ENCODE measurements at regions not wholly inside any gene's neighbourhood (a gene's known extent, or its start where the extent isn't known, plus 50 kb on each side); places are given as distances from the start of the nearest gene placed in this dataset.
A peak's percentile ranks its signal among the peaks of the same experiment; 100 is the strongest.
"Not testable (repeated sequence)": the region's sequence is repeated elsewhere in the genome, so short reads cannot be mapped to it uniquely, and the experiment has no call there.

DNA sequence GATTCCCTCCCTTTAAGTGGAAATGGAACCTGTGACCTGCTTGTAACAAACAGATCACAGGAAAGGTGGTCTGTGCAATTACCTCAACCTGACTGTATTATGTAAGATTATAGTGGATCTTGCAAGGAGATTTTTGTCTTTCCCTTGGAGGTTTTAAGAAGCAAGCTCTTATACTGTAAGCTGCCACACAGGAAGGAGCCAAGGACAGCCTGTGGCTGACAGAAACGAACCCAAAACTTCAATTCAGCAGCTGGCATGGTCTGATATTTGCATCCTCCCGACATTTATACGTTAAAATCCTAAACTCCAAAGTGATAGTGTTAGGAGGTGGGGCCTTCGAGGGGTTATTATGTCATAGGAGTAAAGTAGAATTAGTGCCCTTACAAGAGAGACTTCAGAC lies 711.8 kb upstream of the CTNND2 start:
- H3K27ac Mint-ChIP-seq = no peak overlapping the region

GRCh38 chr5:12615141-12615820 lies 711.0 kb upstream of the CTNND2 start:
- Mint-ChIP-seq H3K9me3 (peaks cover 15% of the 10 kb centered on the region), H3K27ac (no peak overlapping the region), H3K36me3 (no peaks in the 10 kb centered on the region), H3K4me1 (no peaks in the 10 kb centered on the region), H3K27me3 (no peaks in the 10 kb centered on the region), H3K4me3 (no peak overlapping the region)
- CTCF ChIA-PET = no interaction called here
- no peak for DNase-seq

More for the DNA sequence above, 711.8 kb upstream of the CTNND2 start:
- Mint-ChIP-seq H3K4me1 (no peaks in the 10 kb centered on the region), H3K4me3 (no peak overlapping the region), H3K27me3 (no peaks in the 10 kb centered on the region), H3K9me3 (peaks cover 12% of the 10 kb centered on the region), H3K36me3 (no peaks in the 10 kb centered on the region)
- CTCF ChIA-PET = no interaction called here
- no peak for DNase-seq

- Mint-ChIP-seq H3K27ac (no peak overlapping the region), H3K27me3 (no peaks in the 10 kb centered on the region), H3K4me1 (no peaks in the 10 kb centered on the region), H3K36me3 (no peaks in the 10 kb centered on the region), H3K4me3 (no peak overlapping the region), H3K9me3 (peaks cover 15% of the 10 kb centered on the region)
- no peak for DNase-seq
- CTCF ChIA-PET = no interaction called here
Measured at GRCh38 chr5:12614608-12615007, 710.4 kb upstream of the CTNND2 start.

DNA sequence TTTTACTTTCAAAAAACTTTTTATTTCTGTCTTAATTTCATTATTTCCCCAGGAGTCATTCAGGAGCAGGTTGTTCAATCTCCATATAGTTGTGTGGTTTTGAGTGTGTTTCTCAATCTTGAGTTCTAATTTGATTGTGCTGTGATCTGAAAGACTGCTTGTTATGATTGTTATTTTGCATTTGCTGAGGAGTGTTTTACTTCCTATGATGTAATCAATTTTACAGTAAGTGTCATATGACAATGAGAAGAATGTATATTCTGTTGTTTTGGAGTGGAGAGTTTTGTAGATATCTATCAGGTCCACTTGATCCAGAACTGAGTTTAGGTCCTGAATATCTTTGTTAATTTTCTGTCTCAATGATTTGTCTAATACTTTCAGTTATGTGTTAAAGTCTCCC lies 706.9 kb upstream of the CTNND2 start:
- H3K27me3 Mint-ChIP-seq = no peaks in the 10 kb centered on the region
- no peak overlapping the region for H3K27ac Mint-ChIP-seq
- CTCF ChIA-PET = no interaction called here
- no peaks in the 10 kb centered on the region for H3K4me1 Mint-ChIP-seq
- H3K4me3 Mint-ChIP-seq = no peak overlapping the region
- H3K9me3 Mint-ChIP-seq = peaks cover 13% of the 10 kb centered on the region
- H3K36me3 Mint-ChIP-seq = no peaks in the 10 kb centered on the region
- DNase-seq = no peak

DNA sequence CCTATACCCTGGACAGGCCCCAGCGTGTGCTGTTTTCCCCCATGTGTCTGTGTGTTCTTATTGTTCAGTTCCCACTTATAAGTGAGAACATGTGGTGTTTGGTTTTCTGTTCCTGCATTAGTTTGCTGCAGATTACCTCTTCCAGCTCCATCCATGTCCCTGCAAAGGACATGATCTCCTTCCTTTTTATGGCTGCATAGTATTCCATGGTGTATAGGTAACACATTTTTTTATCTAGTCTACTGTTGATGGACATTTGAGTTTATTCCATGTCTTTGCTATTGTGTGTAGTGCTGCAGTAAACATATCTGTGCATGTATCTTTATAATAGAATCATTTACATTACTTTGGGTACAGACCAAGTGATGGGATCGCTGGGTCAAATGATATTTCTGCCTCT lies 703.6 kb upstream of the CTNND2 start:
- H3K9me3 Mint-ChIP-seq = peaks cover 13% of the 10 kb centered on the region
- H3K36me3 Mint-ChIP-seq, H3K27ac Mint-ChIP-seq, H3K4me1 Mint-ChIP-seq, DNase-seq, H3K4me3 Mint-ChIP-seq, CTCF ChIA-PET, H3K27me3 Mint-ChIP-seq: not testable (repeated sequence)

- H3K4me3 Mint-ChIP-seq = no peak overlapping the region
- peaks cover 2% of the 10 kb centered on the region for H3K9me3 Mint-ChIP-seq
- H3K4me1 Mint-ChIP-seq = no peaks in the 10 kb centered on the region
- DNase-seq = no peak
- H3K36me3 Mint-ChIP-seq = no peaks in the 10 kb centered on the region
- H3K27ac Mint-ChIP-seq = no peak overlapping the region
- CTCF ChIA-PET = no interaction called here
- no peaks in the 10 kb centered on the region for H3K27me3 Mint-ChIP-seq
Measured at GRCh38 chr5:12592228-12592627, 688.0 kb upstream of the CTNND2 start.

DNA sequence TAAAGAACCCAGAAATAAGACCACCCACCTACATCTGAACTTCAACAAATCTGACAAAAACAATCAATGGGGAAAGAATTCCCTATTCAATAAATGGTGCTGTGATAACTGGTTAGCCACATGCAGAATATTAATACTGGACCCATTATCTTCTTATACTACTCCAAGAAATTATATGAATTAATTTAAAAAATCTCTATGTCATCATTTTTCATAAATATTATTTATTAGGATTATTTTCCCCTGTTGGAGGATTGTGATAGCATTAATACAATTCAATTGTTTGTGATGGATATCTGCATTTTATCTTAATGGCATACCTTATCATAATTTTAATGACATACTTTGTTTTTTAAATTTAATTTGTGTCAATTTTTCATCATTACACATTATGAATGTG lies 682.2 kb upstream of the CTNND2 start:
- H3K9me3 Mint-ChIP-seq = peaks cover 5% of the 10 kb centered on the region
- CTCF ChIA-PET = no interaction called here
- H3K4me1 Mint-ChIP-seq = no peaks in the 10 kb centered on the region
- no peaks in the 10 kb centered on the region for H3K36me3 Mint-ChIP-seq
- no peak overlapping the region for H3K27ac Mint-ChIP-seq
- no peak overlapping the region for H3K4me3 Mint-ChIP-seq
- no peaks in the 10 kb centered on the region for H3K27me3 Mint-ChIP-seq
- DNase-seq = no peak

- H3K4me1 Mint-ChIP-seq, H3K36me3 Mint-ChIP-seq, H3K27ac Mint-ChIP-seq, CTCF ChIA-PET, DNase-seq, H3K9me3 Mint-ChIP-seq, H3K27me3 Mint-ChIP-seq, H3K4me3 Mint-ChIP-seq: not testable (repeated sequence)
Measured at GRCh38 chr5:12578803-12579202, 674.6 kb upstream of the CTNND2 start.

DNA sequence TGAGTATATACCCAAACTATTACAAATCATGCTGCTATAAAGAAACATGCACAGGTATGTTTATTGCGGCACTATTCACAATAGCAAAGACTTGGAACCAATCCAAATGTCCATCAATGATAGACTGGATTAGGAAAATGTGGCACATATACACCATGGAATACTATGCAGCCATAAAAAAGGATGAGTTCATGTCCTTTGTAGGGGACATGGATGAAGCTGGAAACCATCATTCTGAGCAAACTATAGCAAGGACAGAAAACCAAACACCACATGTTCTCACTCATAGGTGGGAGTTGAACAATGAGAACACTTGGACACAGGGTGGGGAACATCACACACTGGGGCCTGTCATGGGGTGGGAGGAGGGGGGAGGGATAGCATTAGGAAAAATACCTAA lies 672.7 kb upstream of the CTNND2 start:
- DNase-seq, H3K4me1 Mint-ChIP-seq, H3K4me3 Mint-ChIP-seq, H3K9me3 Mint-ChIP-seq, H3K27ac Mint-ChIP-seq, H3K36me3 Mint-ChIP-seq, CTCF ChIA-PET, H3K27me3 Mint-ChIP-seq: not testable (repeated sequence)

DNA sequence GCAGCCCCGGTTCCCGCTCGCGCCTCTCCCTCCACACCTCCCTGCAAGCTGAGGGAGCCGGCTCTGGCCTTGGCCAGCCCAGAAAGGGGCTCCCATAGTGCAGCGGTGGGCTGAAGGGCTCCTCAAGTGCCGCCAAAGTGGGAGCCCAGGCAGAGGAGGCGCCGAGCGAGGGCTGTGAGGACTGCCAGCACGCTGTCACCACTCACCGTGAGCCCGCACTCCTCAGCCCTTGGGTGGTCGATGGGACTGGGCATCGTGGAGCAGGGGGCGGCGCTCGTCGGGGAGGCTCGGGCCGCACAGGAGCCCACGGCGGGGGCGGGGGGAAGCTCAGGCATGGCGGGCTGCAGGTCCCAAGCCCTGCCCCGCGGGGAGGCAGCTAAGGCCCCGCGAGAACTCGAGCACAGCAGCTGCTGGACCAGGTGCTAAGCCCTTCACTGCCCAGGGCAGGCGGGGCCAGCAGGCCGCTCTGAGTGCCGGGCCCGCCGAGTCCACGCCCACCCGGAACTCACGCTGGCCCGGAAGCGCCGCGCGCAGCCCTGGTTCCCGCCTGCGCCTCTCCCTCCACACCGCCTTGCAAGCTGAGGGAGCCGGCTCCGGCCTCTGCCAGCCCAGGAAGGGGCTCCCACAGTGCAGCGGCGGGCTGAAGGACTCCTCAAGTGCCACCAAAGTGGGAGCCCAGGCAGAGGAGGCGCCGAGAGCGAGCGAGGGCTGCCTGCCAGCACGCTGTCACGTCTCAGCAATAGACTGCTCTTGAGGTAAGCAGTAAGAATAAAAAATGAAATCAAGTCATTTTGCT lies 670.2 kb upstream of the CTNND2 start:
- DNase-seq, H3K36me3 Mint-ChIP-seq, H3K4me3 Mint-ChIP-seq, CTCF ChIA-PET, H3K4me1 Mint-ChIP-seq, H3K27ac Mint-ChIP-seq, H3K9me3 Mint-ChIP-seq, H3K27me3 Mint-ChIP-seq: not testable (repeated sequence)

DNA sequence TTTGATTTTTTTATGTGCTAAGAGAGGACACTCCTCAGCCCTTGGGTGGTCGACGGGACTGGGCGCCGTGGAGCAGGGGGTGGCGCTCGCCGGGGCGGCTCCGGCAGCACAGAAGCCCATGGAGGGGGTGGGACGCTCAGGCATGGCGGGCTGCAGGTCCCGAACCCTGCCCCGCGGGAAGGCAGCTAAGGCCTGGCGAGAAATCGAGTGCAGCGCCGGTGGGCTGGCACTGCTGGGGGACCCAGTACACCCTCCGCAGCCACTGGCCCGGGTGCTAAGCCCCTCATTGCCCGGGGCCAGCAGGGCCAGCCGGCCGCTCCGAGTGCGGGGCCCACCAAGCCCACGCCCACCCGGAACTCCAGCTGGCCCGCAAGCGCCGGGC lies 669.7 kb upstream of the CTNND2 start:
- H3K27ac Mint-ChIP-seq, CTCF ChIA-PET, H3K4me3 Mint-ChIP-seq, H3K9me3 Mint-ChIP-seq, H3K36me3 Mint-ChIP-seq, H3K4me1 Mint-ChIP-seq, H3K27me3 Mint-ChIP-seq: not testable (repeated sequence)
- DNase-seq = peak; percentile 20

- no peaks in the 10 kb centered on the region for H3K27me3 Mint-ChIP-seq
- H3K4me3 Mint-ChIP-seq = no peak overlapping the region
- no peak for DNase-seq
- H3K4me1 Mint-ChIP-seq = no peaks in the 10 kb centered on the region
- CTCF ChIA-PET = no interaction called here
- H3K27ac Mint-ChIP-seq = no peak overlapping the region
- peaks cover 4% of the 10 kb centered on the region for H3K9me3 Mint-ChIP-seq
- no peaks in the 10 kb centered on the region for H3K36me3 Mint-ChIP-seq
Measured at GRCh38 chr5:12570688-12571087, 666.4 kb upstream of the CTNND2 start.

- Mint-ChIP-seq H3K27me3 (no peaks in the 10 kb centered on the region), H3K4me1 (no peaks in the 10 kb centered on the region), H3K27ac (no peak overlapping the region), H3K36me3 (no peaks in the 10 kb centered on the region), H3K4me3 (no peak overlapping the region), H3K9me3 (peaks cover 10% of the 10 kb centered on the region)
- no peak for DNase-seq
- CTCF ChIA-PET = no interaction called here
Measured at GRCh38 chr5:12566441-12566840, 662.2 kb upstream of the CTNND2 start.

DNA sequence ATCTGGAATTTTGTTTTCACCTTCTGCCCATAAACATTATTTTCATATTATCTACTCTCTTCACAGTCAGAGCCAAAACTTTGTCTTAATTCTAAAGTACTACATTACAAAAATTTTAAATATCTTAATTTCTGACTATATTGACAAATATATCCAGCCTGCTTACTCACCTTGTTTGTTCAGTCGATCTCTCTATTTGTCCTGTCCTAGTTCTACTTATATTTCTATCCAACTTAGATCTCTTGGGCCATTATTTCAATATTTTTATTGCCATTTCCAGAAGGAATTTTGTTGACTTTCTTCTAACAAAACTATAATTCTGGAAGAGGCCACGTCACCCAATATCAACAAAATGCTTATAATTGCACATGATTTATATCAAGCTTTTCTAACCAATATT lies 652.8 kb upstream of the CTNND2 start:
- Mint-ChIP-seq H3K4me3 (no peak overlapping the region), H3K27ac (no peak overlapping the region), H3K4me1 (no peaks in the 10 kb centered on the region), H3K9me3 (peaks cover 10% of the 10 kb centered on the region), H3K27me3 (no peaks in the 10 kb centered on the region), H3K36me3 (no peaks in the 10 kb centered on the region)
- no peak for DNase-seq
- CTCF ChIA-PET = interaction anchor here (0.9 kb wide), 1 partner anchor 32 kb away, joined by 3 read pairs; no protein-coding TSS in a partner anchor

- Mint-ChIP-seq H3K27me3 (no peaks in the 10 kb centered on the region), H3K9me3 (peaks cover 6% of the 10 kb centered on the region), H3K4me3 (no peak overlapping the region), H3K4me1 (no peaks in the 10 kb centered on the region), H3K36me3 (no peaks in the 10 kb centered on the region), H3K27ac (no peak overlapping the region)
- DNase-seq = no peak
- CTCF ChIA-PET = no interaction called here
Measured at GRCh38 chr5:12526113-12526512, 621.9 kb upstream of the CTNND2 start.
